ENCODE measurements at regions not wholly inside any gene's neighbourhood (a gene's known extent, or its start where the extent isn't known, plus 50 kb on each side); places are given as distances from the start of the nearest gene placed in this dataset.

- DNase-seq (ENCODE audit: low read depth): no peak
Measured at GRCh38 chr20:53837126-53837826, 233.1 kb downstream of the BCAS1 start.

GRCh38 chr20:53834749-53835148 lies 235.6 kb downstream of the BCAS1 start:
- no peak for DNase-seq (ENCODE audit: low read depth)

- DNase-seq (ENCODE audit: low read depth): no peak
Measured at GRCh38 chr20:53834062-53834442, 236.3 kb downstream of the BCAS1 start.

GRCh38 chr20:53833333-53834061 lies 236.9 kb downstream of the BCAS1 start:
- no peak for DNase-seq (ENCODE audit: low read depth)

- DNase-seq (ENCODE audit: low read depth): no peak
Measured at GRCh38 chr20:53832499-53832898, 237.9 kb downstream of the BCAS1 start.

GRCh38 chr20:53831812-53832211 lies 238.2 kb upstream of the ZNF217 start:
- DNase-seq (ENCODE audit: low read depth): no peak

GRCh38 chr20:53831228-53831627 lies 237.6 kb upstream of the ZNF217 start:
- no peak for DNase-seq (ENCODE audit: low read depth)

- no peak for DNase-seq (ENCODE audit: low read depth)
Measured at GRCh38 chr20:53829724-53830521, 236.3 kb upstream of the ZNF217 start.

GRCh38 chr20:53829255-53829723 lies 235.7 kb upstream of the ZNF217 start:
- DNase-seq (ENCODE audit: low read depth): no peak

GRCh38 chr20:53828682-53829254 lies 235.1 kb upstream of the ZNF217 start:
- no peak for DNase-seq (ENCODE audit: low read depth)

- no peak for DNase-seq (ENCODE audit: low read depth)
Measured at GRCh38 chr20:53828088-53828681, 234.5 kb upstream of the ZNF217 start.

GRCh38 chr20:53827292-53828087 lies 233.9 kb upstream of the ZNF217 start:
- DNase-seq (ENCODE audit: low read depth): no peak

- DNase-seq (ENCODE audit: low read depth): no peak
Measured at GRCh38 chr20:53826597-53827291, 233.1 kb upstream of the ZNF217 start.

- no peak for DNase-seq (ENCODE audit: low read depth)
Measured at GRCh38 chr20:53826090-53826489, 232.5 kb upstream of the ZNF217 start.

- DNase-seq (ENCODE audit: low read depth): no peak
Measured at GRCh38 chr20:53825282-53825681, 231.6 kb upstream of the ZNF217 start.

- no peak for DNase-seq (ENCODE audit: low read depth)
Measured at GRCh38 chr20:53824779-53825178, 231.1 kb upstream of the ZNF217 start.

- no peak for DNase-seq (ENCODE audit: low read depth)
Measured at GRCh38 chr20:53823121-53823764, 229.6 kb upstream of the ZNF217 start.

GRCh38 chr20:53822534-53822933 lies 228.9 kb upstream of the ZNF217 start:
- no peak for DNase-seq (ENCODE audit: low read depth)

GRCh38 chr20:53819973-53820451 lies 226.4 kb upstream of the ZNF217 start:
- no peak for DNase-seq (ENCODE audit: low read depth)

Data from CMK (cell line).